HCT116 (cell line): ENCODE measurements at regions not wholly inside any gene's neighbourhood (a gene's known extent, or its start where the extent isn't known, plus 50 kb on each side); places are given as distances from the start of the nearest gene placed in this dataset.

ENCODE experiments used
- CBX3 ChIP-seq: IDR thresholded peaks from 2 replicates; pipeline ENCODE4 v1.6.1; 2012; ENCODE audit warnings: low read depth
- CTCF ChIP-seq, 3 experiments: fragments of 200-600 bp in 1 of 3; sonication (generic) in 1 of 3; IDR thresholded peaks in 2 of 3; conservative IDR thresholded peaks in 1 of 3; 2 replicates each; pipeline ENCODE4 v1.5.1; 2012 to 2017; ENCODE audit warnings: low read depth in 2 of 3, low read length in 2 of 3, antibody characterized with exemption in 1 of 3, borderline replicate concordance in 1 of 3, control low read depth in 1 of 3, mild to moderate bottlenecking in 1 of 3, mixed read lengths in 1 of 3, mixed run types in 1 of 3, moderate library complexity in 1 of 3; ENCODE audit not compliant: insufficient read depth in 1 of 3
- ELF1 ChIP-seq: IDR thresholded peaks from 2 replicates; pipeline ENCODE4 v1.6.1; 2012; ENCODE audit warnings: low read depth, borderline replicate concordance
- EZH2 ChIP-seq: fragments of 200-600 bp; sonication (generic); IDR thresholded peaks from 2 replicates; pipeline ENCODE4 v1.6.1; 2017; ENCODE audit warnings: antibody characterized with exemption, mixed run types
- MAX ChIP-seq: IDR thresholded peaks from 2 replicates; pipeline ENCODE4 v1.6.1; 2012
- POLR2AphosphoS5 ChIP-seq: IDR thresholded peaks from 2 replicates; pipeline ENCODE4 v1.6.1; 2011; ENCODE audit warnings: mild to moderate bottlenecking, low read depth, low read length, moderate library complexity
- REST ChIP-seq: IDR thresholded peaks from 2 replicates; pipeline ENCODE4 v1.6.1; 2012; ENCODE audit warnings: low read depth
- SP1 ChIP-seq: IDR thresholded peaks from 2 replicates; pipeline ENCODE4 v1.6.1; 2012; ENCODE audit warnings: low read depth
- SRF ChIP-seq: IDR thresholded peaks from 2 replicates; pipeline ENCODE4 v1.6.1; 2012; ENCODE audit warnings: low read depth
- YY1 ChIP-seq: IDR thresholded peaks from 2 replicates; pipeline ENCODE4 v1.6.1; 2011; ENCODE audit warnings: low read length, low read depth, moderate library complexity, mild to moderate bottlenecking; ENCODE audit not compliant: insufficient replicate concordance; ENCODE audit errors: extremely low read depth

GRCh38 chr7:115299397-115300037 lies 377.6 kb downstream of the MDFIC start:
- no peak for TF ChIP-seq CTCF (IDR thresholded peaks at IDR 0.05 in 2 of 3, conservative IDR thresholded peaks at IDR 0.05 in 1 of 3; ENCODE audit: borderline replicate concordance in 1 of 3, insufficient read depth in 1 of 3, low read depth in 2 of 3, low read length in 2 of 3)
- TF ChIP-seq REST: no peak
- TF ChIP-seq POLR2AphosphoS5: no peak
- TF ChIP-seq YY1: no peak
- TF ChIP-seq MAX: no peak
- TF ChIP-seq CBX3: no peak
- TF ChIP-seq SP1: no peak
- TF ChIP-seq ELF1: no peak
- TF ChIP-seq SRF: no peak
- no peak for TF ChIP-seq EZH2
